ENCODE measurements at regions not wholly inside any gene's neighbourhood (a gene's known extent, or its start where the extent isn't known, plus 50 kb on each side); places are given as distances from the start of the nearest gene placed in this dataset.
A peak's percentile ranks its signal among the peaks of the same experiment; 100 is the strongest.
"Not testable (repeated sequence)": the region's sequence is repeated elsewhere in the genome, so short reads cannot be mapped to it uniquely, and the experiment has no call there.

- no peak for DNase-seq (ENCODE audit: low read depth in 2 of 2)
Measured at GRCh38 chr6:6863970-6864639, 243.7 kb upstream of the RREB1 start.

GRCh38 chr6:6865611-6866010 lies 242.2 kb upstream of the RREB1 start:
- DNase-seq (ENCODE audit: low read depth in 2 of 2) = no peak

GRCh38 chr6:6866656-6867403 lies 240.9 kb upstream of the RREB1 start:
- DNase-seq (ENCODE audit: low read depth in 2 of 2) = no peak

GRCh38 chr6:6867404-6867799 lies 240.4 kb upstream of the RREB1 start:
- DNase-seq (ENCODE audit: low read depth in 2 of 2) = no peak

- DNase-seq (ENCODE audit: low read depth in 2 of 2) = no peak
Measured at GRCh38 chr6:6869094-6869493, 238.7 kb upstream of the RREB1 start.

GRCh38 chr6:6870921-6871320 lies 236.8 kb upstream of the RREB1 start:
- DNase-seq (ENCODE audit: low read depth in 2 of 2) = no peak

GRCh38 chr6:6872459-6873344 lies 235.1 kb upstream of the RREB1 start:
- DNase-seq (ENCODE audit: low read depth in 2 of 2) = peak in 1 of 2 donors; percentile 34

GRCh38 chr6:6873778-6874177 lies 234.0 kb upstream of the RREB1 start:
- DNase-seq (ENCODE audit: low read depth in 2 of 2) = peak in 1 of 2 donors; percentile 37

GRCh38 chr6:6875818-6876470 lies 231.8 kb upstream of the RREB1 start:
- DNase-seq (ENCODE audit: low read depth in 2 of 2) = no peak

GRCh38 chr6:6877792-6878191 lies 230.0 kb upstream of the RREB1 start:
- DNase-seq (ENCODE audit: low read depth in 2 of 2) = not testable (repeated sequence)

GRCh38 chr6:6878887-6879585 lies 228.7 kb upstream of the RREB1 start:
- DNase-seq (ENCODE audit: low read depth in 2 of 2) = no peak

- not testable (repeated sequence) for DNase-seq (ENCODE audit: low read depth in 2 of 2)
Measured at GRCh38 chr6:6879586-6879974, 228.2 kb upstream of the RREB1 start.

GRCh38 chr6:6880745-6881437 lies 226.9 kb upstream of the RREB1 start:
- DNase-seq (ENCODE audit: low read depth in 2 of 2) = no peak

GRCh38 chr6:6881438-6882225 lies 226.1 kb upstream of the RREB1 start:
- DNase-seq (ENCODE audit: low read depth in 2 of 2) = no peak

GRCh38 chr6:6882592-6882991 lies 225.2 kb upstream of the RREB1 start:
- DNase-seq (ENCODE audit: low read depth in 2 of 2) = no peak

GRCh38 chr6:6883011-6883410 lies 224.8 kb upstream of the RREB1 start:
- DNase-seq (ENCODE audit: low read depth in 2 of 2) = no peak

GRCh38 chr6:6884193-6884627 lies 223.6 kb upstream of the RREB1 start:
- no peak for DNase-seq (ENCODE audit: low read depth in 2 of 2)

GRCh38 chr6:6884916-6885315 lies 222.8 kb upstream of the RREB1 start:
- DNase-seq (ENCODE audit: low read depth in 2 of 2) = no peak

- no peak for DNase-seq (ENCODE audit: low read depth in 2 of 2)
Measured at GRCh38 chr6:6885521-6886170, 222.1 kb upstream of the RREB1 start.

All from dermis microvascular lymphatic vessel endothelial cell (primary cell).